ENCODE measurements at regions not wholly inside any gene's neighbourhood (a gene's known extent, or its start where the extent isn't known, plus 50 kb on each side); places are given as distances from the start of the nearest gene placed in this dataset.

GRCh38 chr3:120524171-120524923, 71.8 kb upstream of the NDUFB4 start:
- DNase-seq (ENCODE audit: low spot score), result no peak
- no peaks in the 10 kb centered on the region for H3K4me1 Mint-ChIP-seq (ENCODE audit: unreplicated experiment)
- H3K27ac Mint-ChIP-seq (ENCODE audit: unreplicated experiment), result no peak overlapping the region
- H3K27me3 Mint-ChIP-seq (ENCODE audit: unreplicated experiment), result no peaks in the 10 kb centered on the region
- no peak for TF ChIP-seq CTCF (IDR thresholded peaks at IDR 0.05; ENCODE audit: unreplicated experiment)
- H3K4me3 Mint-ChIP-seq (ENCODE audit: unreplicated experiment), result no peak overlapping the region
- no peaks in the 10 kb centered on the region for H3K9me3 Mint-ChIP-seq (ENCODE audit: unreplicated experiment)
- no peaks in the 10 kb centered on the region for H3K36me3 Mint-ChIP-seq (ENCODE audit: low read depth, unreplicated experiment)

- no peak for TF ChIP-seq CTCF (IDR thresholded peaks at IDR 0.05; ENCODE audit: unreplicated experiment)
- Mint-ChIP-seq H3K36me3 (ENCODE audit: low read depth, unreplicated experiment) (no peaks in the 10 kb centered on the region), H3K9me3 (ENCODE audit: unreplicated experiment) (no peaks in the 10 kb centered on the region), H3K27ac (ENCODE audit: unreplicated experiment) (no peak overlapping the region), H3K4me1 (ENCODE audit: unreplicated experiment) (no peaks in the 10 kb centered on the region), H3K4me3 (ENCODE audit: unreplicated experiment) (no peak overlapping the region), H3K27me3 (ENCODE audit: unreplicated experiment) (peaks cover 3% of the 10 kb centered on the region)
- no peak for DNase-seq (ENCODE audit: low spot score)
Measured at GRCh38 chr3:120516136-120516535, 65.3 kb upstream of the FSTL1 start.

GRCh38 chr3:120512655-120513054, 61.9 kb upstream of the FSTL1 start:
- no peak overlapping the region for H3K27ac Mint-ChIP-seq (ENCODE audit: unreplicated experiment)
- no peak overlapping the region for H3K4me3 Mint-ChIP-seq (ENCODE audit: unreplicated experiment)
- DNase-seq (ENCODE audit: low spot score), result no peak
- H3K27me3 Mint-ChIP-seq (ENCODE audit: unreplicated experiment), result peaks cover 3% of the 10 kb centered on the region
- peaks cover 8% of the 10 kb centered on the region for H3K9me3 Mint-ChIP-seq (ENCODE audit: unreplicated experiment)
- peaks cover 7% of the 10 kb centered on the region for H3K36me3 Mint-ChIP-seq (ENCODE audit: low read depth, unreplicated experiment)
- no peaks in the 10 kb centered on the region for H3K4me1 Mint-ChIP-seq (ENCODE audit: unreplicated experiment)
- TF ChIP-seq CTCF (IDR thresholded peaks at IDR 0.05; ENCODE audit: unreplicated experiment), result no peak

- Mint-ChIP-seq H3K4me1 (ENCODE audit: unreplicated experiment) (peaks cover 6% of the 10 kb centered on the region), H3K36me3 (ENCODE audit: low read depth, unreplicated experiment) (peaks cover 7% of the 10 kb centered on the region), H3K27ac (ENCODE audit: unreplicated experiment) (no peak overlapping the region), H3K4me3 (ENCODE audit: unreplicated experiment) (no peak overlapping the region), H3K9me3 (ENCODE audit: unreplicated experiment) (peaks cover 8% of the 10 kb centered on the region), H3K27me3 (ENCODE audit: unreplicated experiment) (peaks cover 2% of the 10 kb centered on the region)
- TF ChIP-seq CTCF (IDR thresholded peaks at IDR 0.05; ENCODE audit: unreplicated experiment), result peak; percentile 74
- peak; percentile 35 for DNase-seq (ENCODE audit: low spot score)
Measured at GRCh38 chr3:120506828-120507774, 56.3 kb upstream of the FSTL1 start.

Data from endothelial cell (in vitro differentiated cells).